HL-60 (cell line): ENCODE measurements at regions not wholly inside any gene's neighbourhood (a gene's known extent, or its start where the extent isn't known, plus 50 kb on each side); places are given as distances from the start of the nearest gene placed in this dataset.

Source experiments
- DNase-seq, 2 experiments: peaks; one replicate each; pipeline ENCODE4 v3.0.0-alpha.2; 2010 to 2020; ENCODE audit warnings: low read depth in 1 of 2, low spot score in 1 of 2
- H3K27ac ChIP-seq: fragments of 250-450 bp; sonication (Bioruptor Pico); replicated peaks from 2 replicates; pipeline ENCODE4 v1.5.1; 2020; ENCODE audit warnings: mild to moderate bottlenecking, moderate library complexity
- H3K27me3 ChIP-seq: fragments of 250-450 bp; sonication (Bioruptor Pico); 2 replicates; pipeline ENCODE4 v1.5.1; 2021; ENCODE audit warnings: mild to moderate bottlenecking, moderate library complexity; ENCODE audit not compliant: insufficient read depth, poor library complexity, severe bottlenecking
- H3K4me3 ChIP-seq: replicated peaks from 2 replicates; pipeline ENCODE4 v1.5.1; 2011; ENCODE audit warnings: mild to moderate bottlenecking, control low read depth, low read length; ENCODE audit not compliant: insufficient read depth
- GABPA ChIP-seq: IDR thresholded peaks from 2 replicates; pipeline ENCODE4 v1.6.1; 2012; ENCODE audit warnings: low read depth
- POLR2AphosphoS5 ChIP-seq: IDR thresholded peaks from 2 replicates; pipeline ENCODE4 v1.6.1; 2012; ENCODE audit warnings: low read depth
- SPI1 ChIP-seq: IDR thresholded peaks from 2 replicates; pipeline ENCODE4 v1.6.1; 2012; ENCODE audit warnings: low read depth, mild to moderate bottlenecking, borderline replicate concordance
- TF ChIP-seq, protein P1 (sequence below): IDR thresholded peaks from 2 replicates; pipeline ENCODE4 v1.6.1; 2012; ENCODE audit warnings: low read depth; ENCODE audit not compliant: insufficient replicate concordance
- TF ChIP-seq, protein P2 (sequence below): IDR thresholded peaks from one replicate; pipeline ENCODE4 v1.5.1; 2011; ENCODE audit warnings: low read length, control low read depth, inconsistent platforms; ENCODE audit not compliant: insufficient read depth

DNA sequence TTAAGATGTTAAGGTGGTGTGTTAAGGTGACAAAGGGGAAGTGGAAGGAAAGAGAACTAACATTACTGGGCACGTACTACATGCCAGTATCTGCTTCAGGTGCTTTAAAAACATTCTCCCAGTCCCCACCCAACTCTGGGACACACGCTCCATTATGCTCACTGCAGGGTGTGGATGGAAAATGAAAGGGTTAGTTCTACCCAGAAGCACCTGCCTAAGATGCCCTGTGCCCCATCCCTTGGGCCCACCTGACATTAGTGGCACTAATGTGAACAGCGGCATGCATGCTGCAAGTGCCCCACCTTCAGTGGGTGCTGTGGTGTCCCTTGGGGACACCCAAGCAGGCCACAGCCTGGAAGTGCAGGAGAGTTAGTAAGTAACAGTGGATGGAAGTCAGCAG, 82.9 kb upstream of the CXADR start:
- Histone ChIP-seq H3K27ac (no peak overlapping the region), H3K4me3 (no peak overlapping the region), H3K27me3 (no peaks in the 10 kb centered on the region)
- TF ChIP-seq, protein P1, sequence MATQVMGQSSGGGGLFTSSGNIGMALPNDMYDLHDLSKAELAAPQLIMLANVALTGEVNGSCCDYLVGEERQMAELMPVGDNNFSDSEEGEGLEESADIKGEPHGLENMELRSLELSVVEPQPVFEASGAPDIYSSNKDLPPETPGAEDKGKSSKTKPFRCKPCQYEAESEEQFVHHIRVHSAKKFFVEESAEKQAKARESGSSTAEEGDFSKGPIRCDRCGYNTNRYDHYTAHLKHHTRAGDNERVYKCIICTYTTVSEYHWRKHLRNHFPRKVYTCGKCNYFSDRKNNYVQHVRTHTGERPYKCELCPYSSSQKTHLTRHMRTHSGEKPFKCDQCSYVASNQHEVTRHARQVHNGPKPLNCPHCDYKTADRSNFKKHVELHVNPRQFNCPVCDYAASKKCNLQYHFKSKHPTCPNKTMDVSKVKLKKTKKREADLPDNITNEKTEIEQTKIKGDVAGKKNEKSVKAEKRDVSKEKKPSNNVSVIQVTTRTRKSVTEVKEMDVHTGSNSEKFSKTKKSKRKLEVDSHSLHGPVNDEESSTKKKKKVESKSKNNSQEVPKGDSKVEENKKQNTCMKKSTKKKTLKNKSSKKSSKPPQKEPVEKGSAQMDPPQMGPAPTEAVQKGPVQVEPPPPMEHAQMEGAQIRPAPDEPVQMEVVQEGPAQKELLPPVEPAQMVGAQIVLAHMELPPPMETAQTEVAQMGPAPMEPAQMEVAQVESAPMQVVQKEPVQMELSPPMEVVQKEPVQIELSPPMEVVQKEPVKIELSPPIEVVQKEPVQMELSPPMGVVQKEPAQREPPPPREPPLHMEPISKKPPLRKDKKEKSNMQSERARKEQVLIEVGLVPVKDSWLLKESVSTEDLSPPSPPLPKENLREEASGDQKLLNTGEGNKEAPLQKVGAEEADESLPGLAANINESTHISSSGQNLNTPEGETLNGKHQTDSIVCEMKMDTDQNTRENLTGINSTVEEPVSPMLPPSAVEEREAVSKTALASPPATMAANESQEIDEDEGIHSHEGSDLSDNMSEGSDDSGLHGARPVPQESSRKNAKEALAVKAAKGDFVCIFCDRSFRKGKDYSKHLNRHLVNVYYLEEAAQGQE, result no peak
- no peak for TF ChIP-seq SPI1
- no peak for TF ChIP-seq GABPA
- TF ChIP-seq, protein P2, sequence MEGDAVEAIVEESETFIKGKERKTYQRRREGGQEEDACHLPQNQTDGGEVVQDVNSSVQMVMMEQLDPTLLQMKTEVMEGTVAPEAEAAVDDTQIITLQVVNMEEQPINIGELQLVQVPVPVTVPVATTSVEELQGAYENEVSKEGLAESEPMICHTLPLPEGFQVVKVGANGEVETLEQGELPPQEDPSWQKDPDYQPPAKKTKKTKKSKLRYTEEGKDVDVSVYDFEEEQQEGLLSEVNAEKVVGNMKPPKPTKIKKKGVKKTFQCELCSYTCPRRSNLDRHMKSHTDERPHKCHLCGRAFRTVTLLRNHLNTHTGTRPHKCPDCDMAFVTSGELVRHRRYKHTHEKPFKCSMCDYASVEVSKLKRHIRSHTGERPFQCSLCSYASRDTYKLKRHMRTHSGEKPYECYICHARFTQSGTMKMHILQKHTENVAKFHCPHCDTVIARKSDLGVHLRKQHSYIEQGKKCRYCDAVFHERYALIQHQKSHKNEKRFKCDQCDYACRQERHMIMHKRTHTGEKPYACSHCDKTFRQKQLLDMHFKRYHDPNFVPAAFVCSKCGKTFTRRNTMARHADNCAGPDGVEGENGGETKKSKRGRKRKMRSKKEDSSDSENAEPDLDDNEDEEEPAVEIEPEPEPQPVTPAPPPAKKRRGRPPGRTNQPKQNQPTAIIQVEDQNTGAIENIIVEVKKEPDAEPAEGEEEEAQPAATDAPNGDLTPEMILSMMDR, result no peak
- TF ChIP-seq POLR2AphosphoS5, result no peak
- DNase-seq, result no peak

DNA sequence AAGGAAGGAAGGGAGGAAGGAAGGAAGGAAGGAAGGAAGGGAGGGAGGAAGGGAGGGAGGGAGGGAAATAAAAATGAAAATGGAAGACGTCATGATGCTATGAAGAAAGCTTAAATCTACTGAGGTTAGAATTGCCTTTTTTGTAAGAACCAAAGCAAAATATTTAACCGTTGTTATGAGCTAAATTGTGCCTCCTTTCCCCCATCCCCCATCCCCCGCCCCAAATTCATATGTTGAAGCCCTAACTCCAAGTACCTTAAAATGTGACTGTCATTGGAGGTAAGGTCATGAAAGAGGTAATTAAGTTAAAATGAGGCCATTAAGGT, 80.1 kb upstream of the CXADR start:
- Histone ChIP-seq H3K4me3 (no peak overlapping the region), H3K27me3 (no peaks in the 10 kb centered on the region), H3K27ac (no peak overlapping the region)
- no peak for DNase-seq
- no peak for TF ChIP-seq POLR2AphosphoS5
- TF ChIP-seq, protein P2, result no peak
- TF ChIP-seq, protein P1, result no peak
- TF ChIP-seq GABPA, result no peak
- TF ChIP-seq SPI1, result no peak

DNA sequence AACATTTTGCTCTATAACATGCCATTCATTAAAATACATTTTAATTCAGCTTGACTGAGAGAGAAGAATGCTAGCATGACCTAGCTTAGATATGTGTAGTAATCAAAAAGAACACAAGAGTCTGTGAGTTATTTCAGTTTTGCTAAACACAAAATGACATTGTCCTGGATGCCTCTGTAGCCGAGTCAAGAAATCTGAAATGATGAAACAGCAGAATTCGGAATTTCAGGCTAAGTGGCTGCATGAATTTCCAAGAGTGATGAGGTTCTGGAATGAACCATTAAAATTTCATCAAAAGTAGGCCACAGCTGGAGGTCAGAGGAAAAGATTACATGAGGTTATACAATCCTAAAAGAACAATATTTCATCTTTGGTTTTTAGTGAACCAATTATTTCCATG, 79.1 kb upstream of the CXADR start:
- TF ChIP-seq SPI1 (no peak), GABPA (no peak), POLR2AphosphoS5 (no peak)
- TF ChIP-seq, protein P1, result no peak
- TF ChIP-seq, protein P2, result no peak
- Histone ChIP-seq H3K27ac (no peak overlapping the region), H3K27me3 (no peaks in the 10 kb centered on the region), H3K4me3 (no peak overlapping the region)
- DNase-seq, result no peak
